ENCODE measurements at regions not wholly inside any gene's neighbourhood (a gene's known extent, or its start where the extent isn't known, plus 50 kb on each side); places are given as distances from the start of the nearest gene placed in this dataset.

DNA sequence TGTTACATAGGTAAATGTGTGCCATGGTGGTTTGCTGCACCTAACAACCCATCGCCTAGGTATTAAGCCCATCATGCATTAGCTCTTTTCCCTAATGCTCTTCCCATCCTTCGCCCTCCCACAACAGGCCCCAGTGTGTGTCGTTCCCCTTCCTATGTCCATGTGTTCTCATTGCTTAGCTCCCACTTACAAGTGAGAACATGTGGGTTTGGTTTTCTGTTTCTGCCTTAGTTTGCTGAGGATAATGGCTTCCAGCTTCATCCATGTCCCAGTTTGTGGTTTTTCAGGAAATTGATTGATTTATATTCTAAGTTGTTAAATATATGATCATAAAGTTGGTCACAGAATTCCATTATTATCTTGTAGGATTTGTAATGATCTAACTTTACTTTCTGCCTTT, 85.3 kb upstream of the CAST start:
- TF ChIP-seq, protein P1, sequence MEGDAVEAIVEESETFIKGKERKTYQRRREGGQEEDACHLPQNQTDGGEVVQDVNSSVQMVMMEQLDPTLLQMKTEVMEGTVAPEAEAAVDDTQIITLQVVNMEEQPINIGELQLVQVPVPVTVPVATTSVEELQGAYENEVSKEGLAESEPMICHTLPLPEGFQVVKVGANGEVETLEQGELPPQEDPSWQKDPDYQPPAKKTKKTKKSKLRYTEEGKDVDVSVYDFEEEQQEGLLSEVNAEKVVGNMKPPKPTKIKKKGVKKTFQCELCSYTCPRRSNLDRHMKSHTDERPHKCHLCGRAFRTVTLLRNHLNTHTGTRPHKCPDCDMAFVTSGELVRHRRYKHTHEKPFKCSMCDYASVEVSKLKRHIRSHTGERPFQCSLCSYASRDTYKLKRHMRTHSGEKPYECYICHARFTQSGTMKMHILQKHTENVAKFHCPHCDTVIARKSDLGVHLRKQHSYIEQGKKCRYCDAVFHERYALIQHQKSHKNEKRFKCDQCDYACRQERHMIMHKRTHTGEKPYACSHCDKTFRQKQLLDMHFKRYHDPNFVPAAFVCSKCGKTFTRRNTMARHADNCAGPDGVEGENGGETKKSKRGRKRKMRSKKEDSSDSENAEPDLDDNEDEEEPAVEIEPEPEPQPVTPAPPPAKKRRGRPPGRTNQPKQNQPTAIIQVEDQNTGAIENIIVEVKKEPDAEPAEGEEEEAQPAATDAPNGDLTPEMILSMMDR (IDR thresholded peaks at IDR 0.05), result no peak
- no peak for TF ChIP-seq ZFX (IDR thresholded peaks at IDR 0.05; ENCODE audit: borderline replicate concordance)
